ENCODE measurements at regions not wholly inside any gene's neighbourhood (a gene's known extent, or its start where the extent isn't known, plus 50 kb on each side); places are given as distances from the start of the nearest gene placed in this dataset.

DNA sequence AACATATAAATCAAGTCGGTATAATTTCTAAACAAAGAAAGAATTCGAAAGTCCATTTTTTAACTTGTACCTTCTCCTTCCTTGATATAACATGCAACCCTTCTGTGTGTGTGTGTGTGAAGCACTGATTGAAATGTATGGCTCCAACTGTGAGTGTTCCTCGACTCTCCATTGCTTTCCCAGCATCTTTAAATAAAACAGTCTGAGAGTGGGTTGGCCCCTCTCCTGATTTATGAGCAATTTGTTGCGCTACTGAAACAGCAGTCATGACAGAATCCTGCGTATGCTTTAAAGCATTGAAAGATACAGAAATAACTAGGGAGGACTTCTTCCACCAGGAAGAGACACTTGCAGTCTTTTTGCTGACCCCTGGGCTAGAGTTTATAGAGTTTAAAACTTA lies 340.0 kb upstream of the SATB1 start:
- TF ChIP-seq, protein P1, sequence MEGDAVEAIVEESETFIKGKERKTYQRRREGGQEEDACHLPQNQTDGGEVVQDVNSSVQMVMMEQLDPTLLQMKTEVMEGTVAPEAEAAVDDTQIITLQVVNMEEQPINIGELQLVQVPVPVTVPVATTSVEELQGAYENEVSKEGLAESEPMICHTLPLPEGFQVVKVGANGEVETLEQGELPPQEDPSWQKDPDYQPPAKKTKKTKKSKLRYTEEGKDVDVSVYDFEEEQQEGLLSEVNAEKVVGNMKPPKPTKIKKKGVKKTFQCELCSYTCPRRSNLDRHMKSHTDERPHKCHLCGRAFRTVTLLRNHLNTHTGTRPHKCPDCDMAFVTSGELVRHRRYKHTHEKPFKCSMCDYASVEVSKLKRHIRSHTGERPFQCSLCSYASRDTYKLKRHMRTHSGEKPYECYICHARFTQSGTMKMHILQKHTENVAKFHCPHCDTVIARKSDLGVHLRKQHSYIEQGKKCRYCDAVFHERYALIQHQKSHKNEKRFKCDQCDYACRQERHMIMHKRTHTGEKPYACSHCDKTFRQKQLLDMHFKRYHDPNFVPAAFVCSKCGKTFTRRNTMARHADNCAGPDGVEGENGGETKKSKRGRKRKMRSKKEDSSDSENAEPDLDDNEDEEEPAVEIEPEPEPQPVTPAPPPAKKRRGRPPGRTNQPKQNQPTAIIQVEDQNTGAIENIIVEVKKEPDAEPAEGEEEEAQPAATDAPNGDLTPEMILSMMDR (IDR thresholded peaks at IDR 0.05), result no peak
- no peak for TF ChIP-seq ZFX (IDR thresholded peaks at IDR 0.05; ENCODE audit: borderline replicate concordance)
